ENCODE measurements at regions not wholly inside any gene's neighbourhood (a gene's known extent, or its start where the extent isn't known, plus 50 kb on each side); places are given as distances from the start of the nearest gene placed in this dataset.

- TF ChIP-seq CTCF (conservative IDR thresholded peaks at IDR 0.05), result no peak
- peak overlapping the region; percentile 29; the same call in 1 of the 2 replicates for H3K27ac ChIP-seq
Measured at GRCh38 chr12:22740656-22741355, 115.8 kb downstream of the ETNK1 start.

- H3K27ac ChIP-seq, result no peak overlapping the region
- no peak for TF ChIP-seq CTCF (conservative IDR thresholded peaks at IDR 0.05)
Measured at GRCh38 chr12:22743700-22744099, 118.7 kb downstream of the ETNK1 start.

DNA sequence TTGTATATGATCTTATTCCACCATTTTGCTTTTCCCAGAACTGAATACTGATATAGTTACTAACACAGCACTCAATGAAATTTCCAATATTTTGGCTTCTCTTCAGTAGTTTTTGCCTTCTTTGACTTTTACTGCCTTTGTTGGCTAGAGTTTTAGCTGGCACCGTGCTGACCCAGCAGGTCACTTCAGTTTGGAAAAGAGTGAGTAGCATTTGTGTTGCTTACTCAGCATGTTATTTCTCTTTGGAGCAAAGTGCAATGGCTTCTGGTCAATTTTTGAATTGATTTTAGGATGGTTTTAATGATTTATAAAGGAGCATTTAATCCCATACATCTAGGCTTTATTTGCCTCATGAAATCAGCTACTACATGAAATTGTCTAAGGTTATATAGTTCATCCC lies 119.2 kb downstream of the ETNK1 start:
- no peak overlapping the region for H3K27ac ChIP-seq
- no peak for TF ChIP-seq CTCF (conservative IDR thresholded peaks at IDR 0.05)

GRCh38 chr12:22746720-22747119 lies 121.7 kb downstream of the ETNK1 start:
- no peak for TF ChIP-seq CTCF (conservative IDR thresholded peaks at IDR 0.05)
- no peak overlapping the region for H3K27ac ChIP-seq

DNA sequence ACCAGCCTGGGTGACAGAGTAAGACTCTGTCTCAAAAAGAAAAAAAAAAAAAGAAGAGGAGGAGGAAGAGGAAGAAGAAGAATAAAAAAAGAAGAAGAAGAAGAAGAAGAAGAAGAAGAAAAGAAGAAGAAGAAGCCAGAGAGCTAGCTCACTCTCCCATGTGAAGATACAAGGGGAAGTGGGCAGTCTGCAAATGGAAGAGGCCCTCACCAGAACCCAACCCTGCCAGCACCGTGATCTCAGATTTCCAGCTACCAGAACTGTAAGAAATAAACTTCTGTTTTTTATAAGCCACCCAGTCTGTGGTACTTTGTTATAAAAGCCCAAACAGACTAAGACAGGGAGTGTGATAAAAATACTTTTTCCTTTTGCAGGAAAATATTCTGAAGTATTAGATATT lies 130.7 kb downstream of the ETNK1 start:
- TF ChIP-seq CTCF (conservative IDR thresholded peaks at IDR 0.05), result no peak
- H3K27ac ChIP-seq, result no peak overlapping the region

- TF ChIP-seq CTCF (conservative IDR thresholded peaks at IDR 0.05), result no peak
- peak overlapping the region; percentile 60 for H3K27ac ChIP-seq
Measured at GRCh38 chr12:22759769-22760674, 135.1 kb downstream of the ETNK1 start.

DNA sequence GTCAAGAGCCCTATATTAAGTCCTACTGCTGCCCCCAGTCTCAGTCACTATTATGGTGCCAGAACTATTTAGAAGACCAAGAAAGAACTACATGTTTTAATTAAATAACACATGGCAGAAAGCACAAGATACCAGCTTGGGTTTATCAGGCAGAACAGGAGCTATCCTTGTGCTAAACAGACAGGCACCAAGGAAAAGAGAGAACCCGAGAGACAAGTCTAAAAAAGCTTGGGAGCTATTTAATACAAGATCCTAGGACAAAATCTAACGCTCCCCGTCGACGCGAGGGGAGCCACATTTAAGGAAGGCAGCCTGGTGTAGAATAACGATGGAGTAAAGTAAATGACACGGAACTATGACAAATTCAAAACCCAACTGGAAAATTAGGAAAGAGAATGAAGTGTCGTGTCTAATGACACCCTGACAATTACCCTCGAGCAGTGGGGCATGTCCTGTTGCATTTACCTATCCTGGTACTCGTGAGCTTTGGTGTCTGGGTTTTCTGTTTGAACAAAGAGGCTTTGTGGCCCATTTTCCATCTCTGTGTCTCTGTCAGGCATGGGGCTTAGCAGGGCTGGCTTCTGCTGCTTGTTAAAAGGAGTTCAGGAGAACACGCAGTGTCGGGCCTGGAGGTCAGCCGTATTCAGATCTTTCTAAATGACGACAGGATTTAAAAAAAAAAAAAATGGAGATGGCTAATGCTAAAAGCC lies 140.6 kb downstream of the ETNK1 start:
- H3K27ac ChIP-seq, result no peak overlapping the region
- TF ChIP-seq CTCF (conservative IDR thresholded peaks at IDR 0.05), result no peak

Data from VCaP (cell line).